K562 (cell line): ENCODE measurements at regions not wholly inside any gene's neighbourhood (a gene's known extent, or its start where the extent isn't known, plus 50 kb on each side); places are given as distances from the start of the nearest gene placed in this dataset.

ENCODE experiments used
- ATAC-seq: fragments of 200-7000 bp; cut with Tn5 transposase; 3 replicates; pipeline ENCODE4 v1.9.1; 2020; ENCODE audit warnings: moderate library complexity
- BruUV-seq: library from RNA; stranded (reverse); fragments of 400-500 nt; replicated peaks from 2 replicates; lab custom pipeline; 2021; lab: Mats Ljungman, UMichigan
- CTCF ChIA-PET: fragments of 300-600 bp; formaldehyde crosslinking; extraction: SDS; loops from one replicate; lab custom pipeline; 2021; ENCODE audit warnings: low intra/inter-chr PET ratio; lab: Yijun Ruan, JAX
- POLR2A ChIA-PET: fragments of 300-600, 350-650 bp; sonication (Branson Sonifier 250); formaldehyde crosslinking; extraction: SDS; loops from one replicate; lab custom pipeline; 2021; ENCODE audit warnings: antibody characterized with exemption, inconsistent platforms; lab: Yijun Ruan, JAX
- DNase-seq, 4 experiments: peaks; one replicate each; pipeline versions ENCODE4 v3.0.0 to v3.0.0-alpha.2; 2011 to 2018; ENCODE audit warnings: low spot score in 3 of 4, mixed read lengths in 3 of 4; ENCODE audit errors: extremely low read depth in 1 of 4
- FAIRE-seq: peaks from 2 replicates; lab custom pipeline; 2011; peaks lifted over from hg19 to GRCh38; lab: Jason Lieb, UNC
- H2AFZ ChIP-seq: 2 replicates; pipeline ENCODE4 v1.6.0; 2011; ENCODE audit warnings: low read depth, low read length, control low read depth, inconsistent platforms
- H3K27ac ChIP-seq: fragments of 200-600 bp; 3 replicates; pipeline ENCODE4 v1.8.0; 2011; ENCODE audit warnings: low read depth, mild to moderate bottlenecking, control low read depth, inconsistent platforms, low read length, moderate library complexity, mixed read lengths; ENCODE audit errors: extremely low read depth
- H3K27me3 ChIP-seq, 2 experiments: fragments of 300-600 bp in 1 of 2; 2 replicates in 1 of 2; 3 replicates in 1 of 2; pipeline versions ENCODE4 v1.6.0 to v1.8.0; 2011; ENCODE audit warnings: inconsistent platforms in 2 of 2, low read length in 2 of 2, mild to moderate bottlenecking in 1 of 2, mixed read lengths in 1 of 2, moderate library complexity in 1 of 2; ENCODE audit not compliant: control insufficient read depth in 2 of 2, insufficient read depth in 2 of 2
- H3K36me3 ChIP-seq: fragments of 300-600 bp; 3 replicates; pipeline ENCODE4 v1.8.0; 2011; ENCODE audit warnings: mild to moderate bottlenecking, low read length, inconsistent platforms; ENCODE audit not compliant: control insufficient read depth, insufficient read depth
- H3K4me1 ChIP-seq, 2 experiments: fragments of 200-600 bp in 1 of 2; replicated peaks in 1 of 2; 2 replicates in 1 of 2; 3 replicates in 1 of 2; pipeline versions ENCODE4 v1.5.1 to v1.8.0; 2011; ENCODE audit warnings: inconsistent platforms in 2 of 2, low read length in 2 of 2, mild to moderate bottlenecking in 1 of 2, mixed read lengths in 1 of 2, moderate library complexity in 1 of 2; ENCODE audit not compliant: control insufficient read depth in 2 of 2, insufficient read depth in 2 of 2
- H3K4me2 ChIP-seq: 2 replicates; pipeline ENCODE4 v1.6.1; 2011; ENCODE audit warnings: low read length, control low read depth, inconsistent platforms, mixed read lengths; ENCODE audit not compliant: insufficient read depth
- H3K4me3 ChIP-seq: fragments of 200-600 bp; sonication (generic), shearing (Covaris generic); 2 replicates; pipeline ENCODE4 v1.5.1; 2016; ENCODE audit warnings: control low read depth, inconsistent platforms
- H3K79me2 ChIP-seq: fragments of 200-600 bp; 3 replicates; pipeline ENCODE4 v1.8.0; 2011; ENCODE audit warnings: low read length, inconsistent platforms; ENCODE audit not compliant: control insufficient read depth, insufficient read depth
- H3K9ac ChIP-seq, 2 experiments: 2 replicates each; pipeline versions ENCODE4 v1.6.0 to v1.6.1; 2011; ENCODE audit warnings: low read depth in 2 of 2, low read length in 2 of 2, control low read depth in 1 of 2, inconsistent platforms in 1 of 2, mild to moderate bottlenecking in 1 of 2, mixed read lengths in 1 of 2; ENCODE audit not compliant: insufficient read depth in 1 of 2
- H3K9me1 ChIP-seq: one replicate; pipeline ENCODE4 v1.6.0; 2011; ENCODE audit warnings: inconsistent platforms, mild to moderate bottlenecking, low read length, moderate library complexity; ENCODE audit not compliant: control insufficient read depth, insufficient read depth
- H3K9me3 ChIP-seq: replicated peaks from 2 replicates; pipeline ENCODE4 v1.5.1; 2011; ENCODE audit warnings: low read depth, low read length, inconsistent platforms; ENCODE audit not compliant: control insufficient read depth, insufficient read depth
- H4K20me1 ChIP-seq: replicated peaks from 2 replicates; pipeline ENCODE4 v1.6.1; 2011; ENCODE audit warnings: low read length, inconsistent platforms, mixed read lengths; ENCODE audit not compliant: control insufficient read depth, insufficient read depth
- AFF1 ChIP-seq, 2 experiments: fragments of 450-650 bp; IDR thresholded peaks; 2 replicates each; pipeline ENCODE4 v1.6.1; 2018; ENCODE audit warnings: mild to moderate bottlenecking in 2 of 2, low read depth in 1 of 2; ENCODE audit not compliant: partially characterized antibody in 2 of 2
- CSDE1 ChIP-seq, 2 experiments: fragments of 450-650 bp; IDR thresholded peaks; 2 replicates each; pipeline ENCODE4 v1.6.1; 2016; ENCODE audit warnings: mild to moderate bottlenecking in 1 of 2
- EHMT2 ChIP-seq: fragments of 450-650 bp; IDR thresholded peaks from 2 replicates; pipeline ENCODE4 v1.6.1; 2018; ENCODE audit warnings: antibody characterized with exemption
- FOSL1 ChIP-seq: fragments of 200-800 bp; sonication (Bioruptor generic); conservative IDR thresholded peaks from 2 replicates; pipeline ENCODE4 v1.6.1; 2016; ENCODE audit warnings: missing genetic modification characterization, missing compliant biosample characterization
- NFXL1 ChIP-seq: fragments of 450-650 bp; formaldehyde crosslinking; IDR thresholded peaks from 2 replicates; pipeline ENCODE4 v1.4.0; 2021; ENCODE audit warnings: mild to moderate bottlenecking
- PRPF4 ChIP-seq: fragments of 200-400 bp; formaldehyde crosslinking; IDR thresholded peaks from one replicate; pipeline ENCODE4 v1.6.1; 2017; ENCODE audit warnings: low read length, low read depth, mild to moderate bottlenecking; ENCODE audit not compliant: insufficient read depth, poor library complexity, severe bottlenecking
- RBM22 ChIP-seq: fragments of 200-400 bp; formaldehyde crosslinking; IDR thresholded peaks from 2 replicates; pipeline ENCODE4 v1.6.1; 2018; ENCODE audit warnings: low read length, low read depth; ENCODE audit not compliant: poor library complexity, severe bottlenecking
- ZFP91 ChIP-seq: sonication (generic); formaldehyde crosslinking; IDR thresholded peaks from 2 replicates; pipeline ENCODE4 v1.8.0; 2022; ENCODE audit warnings: mild to moderate bottlenecking, missing genetic modification reagents
- ZKSCAN8 ChIP-seq: fragments of 200-800 bp; sonication (Bioruptor generic); IDR thresholded peaks from 2 replicates; pipeline ENCODE4 v1.6.1; 2016; ENCODE audit warnings: missing genetic modification characterization, missing compliant biosample characterization
- WGBS: fragments of 100-300 bp; shearing (Covaris generic); methylation state at CpG from one replicate; pipeline ENCODE4 v1.1.6; 2016; ENCODE audit warnings: low coverage, mixed read lengths; ENCODE audit not compliant: insufficient coverage; ENCODE audit errors: missing lambda C conversion rate; 5-methylcytosine and 5-hydroxymethylcytosine counted together
- in situ Hi-C: fragments of 300-500 bp; cut with MboI; formaldehyde crosslinking; loops from 4 replicates; pipeline ENCODE4 v1.15.0; 2018; ENCODE audit warnings: inconsistent platforms, mixed read lengths
- intact Hi-C: fragments of 100-400 bp; cut with micrococcal nuclease; formaldehyde crosslinking; loops from 2 replicates; pipeline ENCODE4 v1.14.2; 2022

GRCh38 chr15:46231786-46232185 lies 597.0 kb downstream of the SQOR start:
- no peak for TF ChIP-seq PRPF4
- TF ChIP-seq FOSL1, result no peak
- no peak for TF ChIP-seq RBM22
- no peak for TF ChIP-seq ZKSCAN8 (CRISPR knock-in tag)
- TF ChIP-seq, all 486 proteins: peak for 0
- Histone ChIP-seq H3K9me1 (no peaks in the 10 kb centered on the region), H3K27me3 (no peaks in the 10 kb centered on the region), H3K4me3 (no peak overlapping the region), H3K36me3 (no peaks in the 10 kb centered on the region), H2AFZ (no peak overlapping the region), H3K9me3 (no peaks in the 10 kb centered on the region), H4K20me1 (no peaks in the 10 kb centered on the region), H3K4me2 (no peak overlapping the region), H3K79me2 (no peaks in the 10 kb centered on the region), H3K27ac (no peak overlapping the region), H3K9ac (no peak overlapping the region), H3K4me1 (no peaks in the 10 kb centered on the region)
- ChIA-PET POLR2A (no interaction called here), CTCF (no interaction called here)
- in situ Hi-C loops, result no loop called here
- ATAC-seq, result no peak
- intact Hi-C loops, result no loop called here
- no peak for DNase-seq
- BruUV-seq, result no TSS peak
- FAIRE-seq, result no peak
- 1% methylated on average over 5 of the region's 5 CpGs for WGBS

GRCh38 chr15:46232471-46232870 lies 597.6 kb downstream of the SQOR start:
- WGBS, result 0% methylated on average over 2 of the region's 2 CpGs
- DNase-seq (no peak), ATAC-seq (no peak), FAIRE-seq (no peak)
- Histone ChIP-seq H3K27me3 (no peaks in the 10 kb centered on the region), H4K20me1 (no peaks in the 10 kb centered on the region), H3K4me3 (no peak overlapping the region), H3K4me1 (no peaks in the 10 kb centered on the region), H3K79me2 (no peaks in the 10 kb centered on the region), H2AFZ (no peak overlapping the region), H3K9ac (no peak overlapping the region), H3K27ac (no peak overlapping the region), H3K9me1 (no peaks in the 10 kb centered on the region), H3K4me2 (no peak overlapping the region), H3K9me3 (no peaks in the 10 kb centered on the region), H3K36me3 (no peaks in the 10 kb centered on the region)
- intact Hi-C loops (no loop called here), in situ Hi-C loops (no loop called here)
- ChIA-PET CTCF (no interaction called here), POLR2A (no interaction called here)
- BruUV-seq, result no TSS peak
- TF ChIP-seq ZFP91 (CRISPR knock-in tag) (no peak), CSDE1 (IDR thresholded peaks at IDR 0.05) (no peak), NFXL1 (CRISPR knock-in tag) (no peak), EHMT2 (no peak), AFF1 (IDR thresholded peaks at IDR 0.05; ENCODE audit: low read depth in 1 of 2, partially characterized antibody in 2 of 2) (no peak)
